ENCODE measurements at regions not wholly inside any gene's neighbourhood (a gene's known extent, or its start where the extent isn't known, plus 50 kb on each side); places are given as distances from the start of the nearest gene placed in this dataset.

GRCh38 chr11:36783808-36784207 is 185.8 kb upstream of the RAG2 start:
- FAIRE-seq = no peak
- Histone ChIP-seq H3K27me3 (ENCODE audit: control insufficient read depth, insufficient read depth, low read length) (no peaks in the 10 kb centered on the region), H3K4me3 (ENCODE audit: low read depth, low read length) (no peak overlapping the region), H3K36me3 (ENCODE audit: control insufficient read depth, insufficient read depth, low read length) (no peaks in the 10 kb centered on the region)
- DNase-seq (ENCODE audit: low read depth) = no peak
- TF ChIP-seq, protein P1, sequence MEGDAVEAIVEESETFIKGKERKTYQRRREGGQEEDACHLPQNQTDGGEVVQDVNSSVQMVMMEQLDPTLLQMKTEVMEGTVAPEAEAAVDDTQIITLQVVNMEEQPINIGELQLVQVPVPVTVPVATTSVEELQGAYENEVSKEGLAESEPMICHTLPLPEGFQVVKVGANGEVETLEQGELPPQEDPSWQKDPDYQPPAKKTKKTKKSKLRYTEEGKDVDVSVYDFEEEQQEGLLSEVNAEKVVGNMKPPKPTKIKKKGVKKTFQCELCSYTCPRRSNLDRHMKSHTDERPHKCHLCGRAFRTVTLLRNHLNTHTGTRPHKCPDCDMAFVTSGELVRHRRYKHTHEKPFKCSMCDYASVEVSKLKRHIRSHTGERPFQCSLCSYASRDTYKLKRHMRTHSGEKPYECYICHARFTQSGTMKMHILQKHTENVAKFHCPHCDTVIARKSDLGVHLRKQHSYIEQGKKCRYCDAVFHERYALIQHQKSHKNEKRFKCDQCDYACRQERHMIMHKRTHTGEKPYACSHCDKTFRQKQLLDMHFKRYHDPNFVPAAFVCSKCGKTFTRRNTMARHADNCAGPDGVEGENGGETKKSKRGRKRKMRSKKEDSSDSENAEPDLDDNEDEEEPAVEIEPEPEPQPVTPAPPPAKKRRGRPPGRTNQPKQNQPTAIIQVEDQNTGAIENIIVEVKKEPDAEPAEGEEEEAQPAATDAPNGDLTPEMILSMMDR (IDR thresholded peaks at IDR 0.05; ENCODE audit: insufficient read depth, low read length, severe bottlenecking) = no peak

DNA sequence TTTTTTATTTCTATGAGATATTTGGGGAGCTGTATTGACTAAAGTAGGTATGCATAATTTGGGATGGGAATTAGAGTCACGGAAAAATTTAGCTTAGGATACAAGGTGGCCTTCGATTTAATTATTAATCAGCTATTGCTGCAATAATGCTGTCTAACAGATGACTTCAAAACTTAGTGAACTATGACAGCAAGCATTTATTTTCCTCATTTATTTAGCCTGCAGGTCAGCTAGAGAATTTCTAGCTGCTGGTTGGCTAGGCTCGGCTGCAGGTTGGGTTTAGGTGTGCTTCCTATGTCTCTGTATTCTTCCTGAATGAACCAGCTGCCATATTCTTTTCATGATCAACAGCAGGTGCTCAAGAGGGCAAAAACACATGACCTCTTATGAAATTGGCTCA is 181.8 kb upstream of the RAG2 start:
- Histone ChIP-seq H3K36me3 (ENCODE audit: control insufficient read depth, insufficient read depth, low read length) (no peaks in the 10 kb centered on the region), H3K27me3 (ENCODE audit: control insufficient read depth, insufficient read depth, low read length) (no peaks in the 10 kb centered on the region), H3K4me3 (ENCODE audit: low read depth, low read length) (no peak overlapping the region)
- TF ChIP-seq, protein P1 (IDR thresholded peaks at IDR 0.05; ENCODE audit: insufficient read depth, low read length, severe bottlenecking) = no peak
- FAIRE-seq = no peak
- no peak for DNase-seq (ENCODE audit: low read depth)

DNA sequence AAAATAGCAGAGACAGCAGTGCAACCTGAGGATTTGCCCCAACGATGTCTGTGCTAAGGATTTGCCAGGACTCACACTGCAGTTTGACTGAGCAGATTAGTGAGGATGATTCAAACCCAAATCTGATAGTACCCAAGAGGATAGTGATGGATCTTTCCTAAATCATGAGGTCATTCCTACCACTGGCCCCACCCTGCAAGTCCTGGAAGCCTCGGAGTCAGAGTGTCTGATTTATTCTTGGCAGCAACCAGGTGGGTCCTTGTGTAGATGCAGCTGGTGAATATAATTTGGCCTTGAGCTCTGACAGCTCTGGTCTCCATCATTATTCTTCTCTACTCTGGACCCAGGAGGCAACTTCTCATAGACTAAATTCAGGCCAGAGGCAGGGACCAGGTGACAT is 179.3 kb upstream of the RAG2 start:
- no peak for DNase-seq (ENCODE audit: low read depth)
- no peaks in the 10 kb centered on the region for H3K36me3 ChIP-seq (ENCODE audit: control insufficient read depth, insufficient read depth, low read length)
- no peaks in the 10 kb centered on the region for H3K27me3 ChIP-seq (ENCODE audit: control insufficient read depth, insufficient read depth, low read length)
- no peak for FAIRE-seq
- no peak overlapping the region for H3K4me3 ChIP-seq (ENCODE audit: low read depth, low read length)
- TF ChIP-seq, protein P1 (IDR thresholded peaks at IDR 0.05; ENCODE audit: insufficient read depth, low read length, severe bottlenecking) = no peak

- Histone ChIP-seq H3K36me3 (ENCODE audit: control insufficient read depth, insufficient read depth, low read length) (no peaks in the 10 kb centered on the region), H3K4me3 (ENCODE audit: low read depth, low read length) (no peak overlapping the region), H3K27me3 (ENCODE audit: control insufficient read depth, insufficient read depth, low read length) (no peaks in the 10 kb centered on the region)
- DNase-seq (ENCODE audit: low read depth) (no peak), FAIRE-seq (no peak)
- TF ChIP-seq, protein P1 (IDR thresholded peaks at IDR 0.05; ENCODE audit: insufficient read depth, low read length, severe bottlenecking) = no peak
These were observed 177.7 kb upstream of the RAG2 start for GRCh38 chr11:36775756-36776155.

GRCh38 chr11:36775130-36775529 is 177.1 kb upstream of the RAG2 start:
- Histone ChIP-seq H3K36me3 (ENCODE audit: control insufficient read depth, insufficient read depth, low read length) (no peaks in the 10 kb centered on the region), H3K4me3 (ENCODE audit: low read depth, low read length) (no peak overlapping the region), H3K27me3 (ENCODE audit: control insufficient read depth, insufficient read depth, low read length) (no peaks in the 10 kb centered on the region)
- DNase-seq (ENCODE audit: low read depth) = peak; percentile 47
- TF ChIP-seq, protein P1 (IDR thresholded peaks at IDR 0.05; ENCODE audit: insufficient read depth, low read length, severe bottlenecking) = no peak
- no peak for FAIRE-seq

DNA sequence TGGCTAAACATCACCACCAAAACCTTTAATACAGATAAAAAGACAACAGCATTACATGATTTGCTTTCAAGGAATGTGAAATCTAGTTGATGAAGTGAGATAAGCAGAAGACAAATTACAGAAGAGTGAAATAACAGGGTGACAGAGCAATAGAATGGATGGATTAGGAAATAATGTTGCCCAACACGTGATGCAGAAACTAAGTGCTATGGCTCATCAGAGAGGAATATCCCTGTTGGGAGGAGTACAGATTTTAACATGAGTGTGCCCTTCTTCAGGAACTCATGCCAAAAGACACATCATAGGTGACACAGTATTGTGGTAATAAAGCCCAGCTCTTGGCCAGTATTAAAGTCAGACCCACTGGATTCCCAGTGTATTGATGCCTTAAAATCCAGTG is 176.6 kb upstream of the RAG2 start:
- no peaks in the 10 kb centered on the region for H3K27me3 ChIP-seq (ENCODE audit: control insufficient read depth, insufficient read depth, low read length)
- TF ChIP-seq, protein P1 (IDR thresholded peaks at IDR 0.05; ENCODE audit: insufficient read depth, low read length, severe bottlenecking) = no peak
- FAIRE-seq (no peak), DNase-seq (ENCODE audit: low read depth) (peak; percentile 84)
- H3K36me3 ChIP-seq (ENCODE audit: control insufficient read depth, insufficient read depth, low read length) = no peaks in the 10 kb centered on the region
- no peak overlapping the region for H3K4me3 ChIP-seq (ENCODE audit: low read depth, low read length)

Data from bronchial epithelial cell (primary cell).